Natural killer cell (primary cell): ENCODE measurements at regions not wholly inside any gene's neighbourhood (a gene's known extent, or its start where the extent isn't known, plus 50 kb on each side); places are given as distances from the start of the nearest gene placed in this dataset.

ENCODE experiments used
- ATAC-seq, 3 donors: fragments of 150-1000 bp in 2 of 3; fragments of 200-7000 bp in 1 of 3; cut with Tn5 transposase; 1 replicate in 1 of 3; 2 replicates in 2 of 3; pipeline ENCODE4 v1.10.0; 2021; ENCODE audit warnings: mild to moderate bottlenecking in 2 of 3, moderate library complexity in 2 of 3
- DNase-seq, 2 donors: peaks; one replicate each; pipeline versions ENCODE4 v3.0.0 to v3.0.0-alpha.2; 2013 to 2021; ENCODE audit warnings: mixed read lengths in 1 of 2
- H3K27ac ChIP-seq: one replicate; pipeline ENCODE4 v1.5.1; 2013; ENCODE audit warnings: mild to moderate bottlenecking, low read length
- H3K27me3 ChIP-seq: one replicate; pipeline ENCODE4 v1.6.1; 2013; ENCODE audit warnings: low read length; ENCODE audit not compliant: control insufficient read depth, insufficient read depth
- H3K36me3 ChIP-seq: one replicate; pipeline ENCODE4 v1.6.1; 2013; ENCODE audit warnings: low read length; ENCODE audit not compliant: control insufficient read depth, insufficient read depth
- H3K4me1 ChIP-seq: one replicate; pipeline ENCODE4 v1.6.1; 2013; ENCODE audit warnings: low read length; ENCODE audit not compliant: control insufficient read depth, insufficient read depth
- H3K4me3 ChIP-seq: one replicate; pipeline ENCODE4 v1.5.1; 2013; ENCODE audit warnings: low read length
- H3K9me3 ChIP-seq: one replicate; pipeline ENCODE4 v1.6.1; 2013; ENCODE audit warnings: low read length; ENCODE audit not compliant: control insufficient read depth, insufficient read depth
- H3K27ac Mint-ChIP-seq, 2 donors: one replicate each; pipeline ENCODE4 v1.8.0; 2022; ENCODE audit warnings: mild to moderate bottlenecking in 2 of 2, mixed read lengths in 2 of 2, moderate library complexity in 1 of 2
- H3K27me3 Mint-ChIP-seq, 2 donors: one replicate each; pipeline ENCODE4 v1.8.0; 2022; ENCODE audit warnings: low read depth in 2 of 2, mixed read lengths in 2 of 2
- H3K36me3 Mint-ChIP-seq: one replicate; pipeline ENCODE4 v1.8.0; 2022; ENCODE audit warnings: mixed read lengths
- H3K4me1 Mint-ChIP-seq, 2 donors: one replicate each; pipeline ENCODE4 v1.8.0; 2022; ENCODE audit warnings: mixed read lengths in 2 of 2
- H3K4me3 Mint-ChIP-seq: one replicate; pipeline ENCODE4 v1.8.0; 2022; ENCODE audit warnings: mild to moderate bottlenecking, moderate library complexity, mixed read lengths
- H3K9me3 Mint-ChIP-seq, 2 donors: one replicate each; pipeline ENCODE4 v1.8.0; 2022; ENCODE audit warnings: mixed read lengths in 2 of 2
- WGBS: methylation state at CpG from one replicate; pipeline ENCODE4 v1.1.7; 2013; ENCODE audit warnings: missing lambda C conversion rate; ENCODE audit not compliant: insufficient coverage; 5-methylcytosine and 5-hydroxymethylcytosine counted together
- intact Hi-C: fragments of 100-400 bp; cut with micrococcal nuclease; formaldehyde crosslinking; loops from one replicate; pipeline ENCODE4 v1.14.2; 2022
- TF ChIP-seq, protein P1 (sequence below): fragments of 200-600 bp; IDR thresholded peaks from one replicate; pipeline ENCODE4 v1.8.0; 2022; ENCODE audit warnings: antibody characterized with exemption

DNA sequence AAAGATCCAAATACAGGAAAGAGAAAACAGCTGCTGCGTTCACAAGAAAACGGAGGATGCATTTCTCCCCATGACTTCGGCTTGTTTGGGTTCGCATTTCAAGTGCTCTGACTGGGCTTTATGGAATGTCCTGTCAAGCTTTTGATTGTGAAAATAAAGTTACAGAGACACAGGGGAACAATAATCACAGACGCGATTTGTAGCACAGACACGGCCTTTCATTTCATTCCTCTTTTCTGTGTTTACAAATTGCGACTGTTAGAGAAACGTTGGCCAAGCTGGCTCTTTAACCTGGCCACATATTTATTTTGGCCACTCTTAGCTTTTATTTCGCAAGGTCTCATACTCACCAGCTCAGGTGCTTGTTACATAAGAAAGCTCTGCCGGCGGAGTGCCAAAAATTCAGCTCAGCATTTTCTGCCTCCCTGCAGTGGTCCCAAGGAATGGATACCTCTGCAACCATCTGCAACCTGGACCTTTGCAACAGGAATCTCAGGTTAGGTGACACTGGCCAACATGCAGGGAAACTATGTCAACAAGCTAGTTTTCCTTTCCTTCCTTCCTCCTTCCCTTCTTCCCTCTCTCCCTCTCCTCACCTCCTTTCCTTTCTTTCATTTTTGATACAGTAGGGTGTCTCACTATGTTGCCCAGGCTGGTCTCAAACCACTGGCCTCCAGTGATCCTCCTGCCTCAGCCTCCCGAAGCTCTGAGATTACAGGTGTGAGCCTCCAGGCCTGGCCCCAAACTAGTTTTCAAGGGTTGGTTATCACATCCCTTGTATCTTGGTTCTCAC lies 58.2 kb upstream of the SLC45A1 start:
- no peak for DNase-seq
- intact Hi-C loops, result no loop called here
- 79% methylated on average over 13 of the region's 13 CpGs for WGBS
- Histone ChIP-seq H3K9me3 (no peaks in the 10 kb centered on the region), H3K4me1 (no peaks in the 10 kb centered on the region), H3K27me3 (no peaks in the 10 kb centered on the region), H3K36me3 (no peaks in the 10 kb centered on the region), H3K4me3 (no peak overlapping the region), H3K27ac (no peak overlapping the region)
- H3K9me3 Mint-ChIP-seq, result no peaks in the 10 kb centered on the region
- H3K27me3 Mint-ChIP-seq, result peaks cover 15 to 17% of the 10 kb centered on the region in 2 donors
- H3K4me1 Mint-ChIP-seq, result no peaks in the 10 kb centered on the region
- H3K27ac Mint-ChIP-seq, result no peak overlapping the region
- no peaks in the 10 kb centered on the region for H3K36me3 Mint-ChIP-seq
- ATAC-seq, result no peak
- TF ChIP-seq, protein P1, sequence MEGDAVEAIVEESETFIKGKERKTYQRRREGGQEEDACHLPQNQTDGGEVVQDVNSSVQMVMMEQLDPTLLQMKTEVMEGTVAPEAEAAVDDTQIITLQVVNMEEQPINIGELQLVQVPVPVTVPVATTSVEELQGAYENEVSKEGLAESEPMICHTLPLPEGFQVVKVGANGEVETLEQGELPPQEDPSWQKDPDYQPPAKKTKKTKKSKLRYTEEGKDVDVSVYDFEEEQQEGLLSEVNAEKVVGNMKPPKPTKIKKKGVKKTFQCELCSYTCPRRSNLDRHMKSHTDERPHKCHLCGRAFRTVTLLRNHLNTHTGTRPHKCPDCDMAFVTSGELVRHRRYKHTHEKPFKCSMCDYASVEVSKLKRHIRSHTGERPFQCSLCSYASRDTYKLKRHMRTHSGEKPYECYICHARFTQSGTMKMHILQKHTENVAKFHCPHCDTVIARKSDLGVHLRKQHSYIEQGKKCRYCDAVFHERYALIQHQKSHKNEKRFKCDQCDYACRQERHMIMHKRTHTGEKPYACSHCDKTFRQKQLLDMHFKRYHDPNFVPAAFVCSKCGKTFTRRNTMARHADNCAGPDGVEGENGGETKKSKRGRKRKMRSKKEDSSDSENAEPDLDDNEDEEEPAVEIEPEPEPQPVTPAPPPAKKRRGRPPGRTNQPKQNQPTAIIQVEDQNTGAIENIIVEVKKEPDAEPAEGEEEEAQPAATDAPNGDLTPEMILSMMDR, result no peak
- H3K4me3 Mint-ChIP-seq, result no peak overlapping the region

DNA sequence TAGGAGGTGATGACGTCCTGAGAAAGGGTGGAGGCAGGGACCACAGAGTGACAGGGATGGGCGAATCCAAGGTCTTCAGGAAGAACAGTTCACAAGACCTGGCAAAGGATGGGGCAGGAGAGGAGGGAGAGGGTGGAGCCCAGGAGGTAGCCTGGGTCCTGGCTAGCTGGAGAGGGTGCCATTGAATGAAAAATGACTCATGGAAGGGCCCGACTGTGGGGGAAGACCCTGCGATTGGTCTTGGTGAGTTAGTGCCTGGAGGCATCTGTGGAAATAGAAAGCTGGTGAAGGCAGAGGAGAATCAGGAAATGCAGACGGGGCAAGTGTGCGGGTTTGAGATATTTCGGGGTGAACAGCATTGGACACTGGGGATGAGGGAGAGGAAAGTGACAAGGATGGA lies 60.3 kb upstream of the SLC45A1 start:
- H3K4me3 Mint-ChIP-seq, result no peak overlapping the region
- peaks cover 13 to 15% of the 10 kb centered on the region in 2 donors for H3K27me3 Mint-ChIP-seq
- intact Hi-C loops, result no loop called here
- H3K36me3 Mint-ChIP-seq, result no peaks in the 10 kb centered on the region
- H3K9me3 Mint-ChIP-seq, result no peaks in the 10 kb centered on the region
- no peaks in the 10 kb centered on the region for H3K9me3 ChIP-seq
- TF ChIP-seq, protein P1, result no peak
- no peaks in the 10 kb centered on the region for H3K36me3 ChIP-seq
- DNase-seq (no peak), ATAC-seq (no peak)
- H3K27ac Mint-ChIP-seq, result no peak overlapping the region
- no peaks in the 10 kb centered on the region for H3K27me3 ChIP-seq
- 86% methylated on average over 7 of the region's 7 CpGs for WGBS
- no peak overlapping the region for H3K4me3 ChIP-seq
- no peak overlapping the region for H3K27ac ChIP-seq
- no peaks in the 10 kb centered on the region for H3K4me1 Mint-ChIP-seq
- H3K4me1 ChIP-seq, result no peaks in the 10 kb centered on the region

DNA sequence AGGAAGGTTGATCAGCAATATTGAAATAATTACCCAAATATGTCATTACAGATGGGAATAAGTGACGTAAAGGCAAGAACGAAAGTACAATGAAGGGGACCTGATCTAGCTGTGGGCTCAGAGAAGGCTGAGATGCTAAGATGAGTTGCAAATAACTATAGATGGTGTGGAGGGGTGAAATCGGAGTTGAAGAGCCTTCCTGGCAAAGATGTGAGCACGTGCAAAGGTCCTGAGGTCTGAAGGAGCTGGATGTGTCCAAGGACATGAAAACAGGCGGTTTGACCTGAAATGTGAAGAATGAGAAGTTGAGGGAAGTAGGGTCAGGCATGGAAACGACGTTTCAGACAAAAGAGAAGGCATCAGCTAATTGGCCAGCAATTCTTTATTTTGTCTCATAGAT lies 61.6 kb upstream of the SLC45A1 start:
- Histone ChIP-seq H3K36me3 (no peaks in the 10 kb centered on the region), H3K9me3 (no peaks in the 10 kb centered on the region), H3K27ac (no peak overlapping the region), H3K27me3 (no peaks in the 10 kb centered on the region), H3K4me1 (no peaks in the 10 kb centered on the region), H3K4me3 (no peak overlapping the region)
- Mint-ChIP-seq H3K9me3 (no peaks in the 10 kb centered on the region), H3K36me3 (no peaks in the 10 kb centered on the region), H3K4me3 (no peak overlapping the region), H3K27ac (no peak overlapping the region), H3K4me1 (no peaks in the 10 kb centered on the region), H3K27me3 (peaks cover 13 to 15% of the 10 kb centered on the region in 2 donors)
- TF ChIP-seq, protein P1, result no peak
- 92% methylated on average over 7 of the region's 7 CpGs for WGBS
- ATAC-seq (no peak), DNase-seq (no peak)
- intact Hi-C loops, result no loop called here

DNA sequence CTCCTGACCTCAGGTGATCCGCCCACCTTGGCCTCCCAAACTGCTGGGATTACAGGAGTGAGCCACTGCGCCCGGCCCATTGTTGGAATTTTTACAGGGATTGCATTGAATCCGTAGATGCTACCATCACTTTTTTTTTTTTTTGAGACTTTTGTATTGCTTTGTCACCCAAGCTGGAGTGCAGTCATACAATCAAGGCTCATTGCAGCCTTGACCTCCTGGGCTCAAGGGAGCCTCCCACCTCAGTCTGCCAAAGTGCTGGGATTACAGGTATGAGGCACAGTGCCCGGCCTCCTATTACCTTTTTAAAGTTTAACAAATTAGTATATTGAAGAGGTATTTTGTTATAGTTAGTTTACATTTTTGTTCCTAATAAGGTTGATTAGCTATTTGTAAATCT lies 62.2 kb upstream of the SLC45A1 start:
- 92% methylated on average over 4 of the region's 5 CpGs for WGBS

More for the DNA sequence above, 62.2 kb upstream of the SLC45A1 start:
- H3K27ac Mint-ChIP-seq, result no peak overlapping the region
- ATAC-seq, result no peak
- Histone ChIP-seq H3K36me3 (no peaks in the 10 kb centered on the region), H3K4me3 (no peak overlapping the region), H3K9me3 (no peaks in the 10 kb centered on the region), H3K27ac (no peak overlapping the region), H3K27me3 (no peaks in the 10 kb centered on the region), H3K4me1 (no peaks in the 10 kb centered on the region)
- no peaks in the 10 kb centered on the region for H3K4me1 Mint-ChIP-seq
- intact Hi-C loops, result no loop called here
- H3K4me3 Mint-ChIP-seq, result no peak overlapping the region
- no peak for DNase-seq
- H3K36me3 Mint-ChIP-seq, result no peaks in the 10 kb centered on the region
- H3K9me3 Mint-ChIP-seq, result no peaks in the 10 kb centered on the region
- peaks cover 13 to 15% of the 10 kb centered on the region in 2 donors for H3K27me3 Mint-ChIP-seq
- TF ChIP-seq, protein P1, result no peak
